ENCODE measurements at regions not wholly inside any gene's neighbourhood (a gene's known extent, or its start where the extent isn't known, plus 50 kb on each side); places are given as distances from the start of the nearest gene placed in this dataset.

- no peak for DNase-seq
- Histone ChIP-seq H3K27ac (ENCODE audit: low read depth in 2 of 2, low read length in 1 of 2) (no peak overlapping the region), H3K27me3 (ENCODE audit: insufficient read depth) (no peaks in the 10 kb centered on the region), H3K9ac (no peak overlapping the region), H4K20me1 (ENCODE audit: insufficient read depth) (no peaks in the 10 kb centered on the region), H3K79me2 (ENCODE audit: insufficient read depth) (no peaks in the 10 kb centered on the region), H3K4me2 (no peak overlapping the region), H3K4me3 (ENCODE audit: low read depth in 2 of 2, low read length in 1 of 2) (no peak overlapping the region), H3K36me3 (replicated peaks in 1 of 2; ENCODE audit: control insufficient read depth in 1 of 2, insufficient read depth in 2 of 2, low read length in 1 of 2) (no peaks in the 10 kb centered on the region), H3K4me1 (ENCODE audit: control insufficient read depth in 1 of 2, insufficient read depth in 2 of 2, low read depth in 1 of 2, low read length in 1 of 2) (no peaks in the 10 kb centered on the region; a peak in 1 of 4 replicates), H2AFZ (ENCODE audit: low read depth) (no peak overlapping the region), H3K9me3 (no peaks in the 10 kb centered on the region), H3F3A (replicated peaks; ENCODE audit: insufficient read depth) (no peaks in the 10 kb centered on the region), H3K9me2 (no peaks in the 10 kb centered on the region)
- CTCF ChIA-PET = interaction anchor here (1.4 kb wide), 1 partner anchor 10 kb away, joined by 4 read pairs; no protein-coding TSS in a partner anchor
- 0% methylated on average over 2 of the region's 2 CpGs for WGBS (ENCODE audit: low lambda C conversion rate)
- POLR2A ChIA-PET = no interaction called here
- TF ChIP-seq MXI1 (IDR thresholded peaks at IDR 0.05; ENCODE audit: low read depth, low read length) = no peak
- no peak for TF ChIP-seq RXRA (IDR thresholded peaks at IDR 0.05; ENCODE audit: borderline replicate concordance, low read depth)
- TF ChIP-seq REST (IDR thresholded peaks at IDR 0.05; ENCODE audit: low read depth, low read length) = no peak
- TF ChIP-seq NRF1 (IDR thresholded peaks at IDR 0.05; ENCODE audit: low read depth, low read length) = no peak
- no peak for TF ChIP-seq ELF1 (IDR thresholded peaks at IDR 0.05)
- TF ChIP-seq TAF1 (IDR thresholded peaks at IDR 0.05; ENCODE audit: borderline replicate concordance, low read depth, low read length) = no peak
- TF ChIP-seq MEF2A (IDR thresholded peaks at IDR 0.05; ENCODE audit: borderline replicate concordance, low read depth) = no peak
- no peak for TF ChIP-seq NFIC (IDR thresholded peaks at IDR 0.05; ENCODE audit: borderline replicate concordance)
- no peak for TF ChIP-seq RFX5 (IDR thresholded peaks at IDR 0.05; ENCODE audit: low read length)
- TF ChIP-seq USF2 (IDR thresholded peaks at IDR 0.05; ENCODE audit: borderline replicate concordance, low read depth, low read length) = no peak
- TF ChIP-seq TEAD4 (IDR thresholded peaks at IDR 0.05; ENCODE audit: borderline replicate concordance, insufficient read depth) = no peak
- TF ChIP-seq POLR2AphosphoS5 (IDR thresholded peaks at IDR 0.05; ENCODE audit: low read depth, low read length) = no peak
- TF ChIP-seq GABPA (IDR thresholded peaks at IDR 0.05; ENCODE audit: low read depth) = no peak
- no peak for TF ChIP-seq RCOR1 (IDR thresholded peaks at IDR 0.05; ENCODE audit: low read length)
- TF ChIP-seq PBX3 (IDR thresholded peaks at IDR 0.05) = no peak
- no peak for TF ChIP-seq USF1 (IDR thresholded peaks at IDR 0.05; ENCODE audit: borderline replicate concordance, low read depth)
- no peak for TF ChIP-seq FOSL2 (IDR thresholded peaks at IDR 0.05; ENCODE audit: borderline replicate concordance, low read depth)
- TF ChIP-seq SMC3 (IDR thresholded peaks at IDR 0.05; ENCODE audit: low read depth, low read length) = no peak
- TF ChIP-seq EZH2phosphoT487 (IDR thresholded peaks at IDR 0.05; ENCODE audit: borderline replicate concordance, low read depth) = no peak
- no peak for TF ChIP-seq IRF3 (IDR thresholded peaks at IDR 0.05; ENCODE audit: low read depth, low read length)
Measured at GRCh38 chr6:40170856-40171255, 236.6 kb upstream of the MOCS1 start.
